ENCODE measurements at regions not wholly inside any gene's neighbourhood (a gene's known extent, or its start where the extent isn't known, plus 50 kb on each side); places are given as distances from the start of the nearest gene placed in this dataset.

GRCh38 chr2:129006135-129006886 lies 687.6 kb upstream of the HS6ST1 start:
- Mint-ChIP-seq H3K9me3 (ENCODE audit: low read depth) (no peaks in the 10 kb centered on the region), H3K4me3 (ENCODE audit: low read depth) (no peak overlapping the region), H3K36me3 (ENCODE audit: insufficient read depth) (no peaks in the 10 kb centered on the region), H3K27ac (no peak overlapping the region), H3K4me1 (ENCODE audit: low read depth) (peaks cover 6% of the 10 kb centered on the region), H3K27me3 (peaks cover 41% of the 10 kb centered on the region)
- DNase-seq (ENCODE audit: low spot score, unreplicated experiment), result no peak
- no peak for TF ChIP-seq CTCF (IDR thresholded peaks at IDR 0.05; ENCODE audit: unreplicated experiment)

- H3K4me1 Mint-ChIP-seq (ENCODE audit: low read depth), result peaks cover 8% of the 10 kb centered on the region
- H3K27ac Mint-ChIP-seq, result no peak overlapping the region
- H3K9me3 Mint-ChIP-seq (ENCODE audit: low read depth), result no peaks in the 10 kb centered on the region
- peaks cover 47% of the 10 kb centered on the region for H3K27me3 Mint-ChIP-seq
- no peak overlapping the region for H3K4me3 Mint-ChIP-seq (ENCODE audit: low read depth)
- TF ChIP-seq CTCF (IDR thresholded peaks at IDR 0.05; ENCODE audit: unreplicated experiment), result no peak
- no peaks in the 10 kb centered on the region for H3K36me3 Mint-ChIP-seq (ENCODE audit: insufficient read depth)
- no peak for DNase-seq (ENCODE audit: low spot score, unreplicated experiment)
Measured at GRCh38 chr2:129006901-129007300, 688.2 kb upstream of the HS6ST1 start.

GRCh38 chr2:129008055-129008880 lies 689.6 kb upstream of the HS6ST1 start:
- peaks cover 11% of the 10 kb centered on the region for H3K4me1 Mint-ChIP-seq (ENCODE audit: low read depth)
- DNase-seq (ENCODE audit: low spot score, unreplicated experiment), result no peak
- no peaks in the 10 kb centered on the region for H3K36me3 Mint-ChIP-seq (ENCODE audit: insufficient read depth)
- H3K27me3 Mint-ChIP-seq, result peaks cover 46% of the 10 kb centered on the region
- H3K4me3 Mint-ChIP-seq (ENCODE audit: low read depth), result no peak overlapping the region
- H3K9me3 Mint-ChIP-seq (ENCODE audit: low read depth), result no peaks in the 10 kb centered on the region
- no peak for TF ChIP-seq CTCF (IDR thresholded peaks at IDR 0.05; ENCODE audit: unreplicated experiment)
- H3K27ac Mint-ChIP-seq, result no peak overlapping the region

GRCh38 chr2:129008881-129009554 lies 690.4 kb upstream of the HS6ST1 start:
- Mint-ChIP-seq H3K36me3 (ENCODE audit: insufficient read depth) (no peaks in the 10 kb centered on the region), H3K4me1 (ENCODE audit: low read depth) (peaks cover 17% of the 10 kb centered on the region), H3K27ac (no peak overlapping the region), H3K9me3 (ENCODE audit: low read depth) (no peaks in the 10 kb centered on the region), H3K27me3 (peaks cover 46% of the 10 kb centered on the region), H3K4me3 (ENCODE audit: low read depth) (no peak overlapping the region)
- TF ChIP-seq CTCF (IDR thresholded peaks at IDR 0.05; ENCODE audit: unreplicated experiment), result no peak
- no peak for DNase-seq (ENCODE audit: low spot score, unreplicated experiment)

- DNase-seq (ENCODE audit: low spot score, unreplicated experiment), result no peak
- Mint-ChIP-seq H3K9me3 (ENCODE audit: low read depth) (no peaks in the 10 kb centered on the region), H3K27me3 (peaks cover 46% of the 10 kb centered on the region), H3K27ac (no peak overlapping the region), H3K4me1 (ENCODE audit: low read depth) (peaks cover 19% of the 10 kb centered on the region), H3K4me3 (ENCODE audit: low read depth) (no peak overlapping the region), H3K36me3 (ENCODE audit: insufficient read depth) (no peaks in the 10 kb centered on the region)
- no peak for TF ChIP-seq CTCF (IDR thresholded peaks at IDR 0.05; ENCODE audit: unreplicated experiment)
Measured at GRCh38 chr2:129009555-129010146, 691.0 kb upstream of the HS6ST1 start.
